Progenitor cell of endocrine pancreas (in vitro differentiated cells): ENCODE measurements at regions not wholly inside any gene's neighbourhood (a gene's known extent, or its start where the extent isn't known, plus 50 kb on each side); places are given as distances from the start of the nearest gene placed in this dataset.

ENCODE experiments used
- DNase-seq: peaks from one replicate; pipeline ENCODE4 v3.0.0; 2021; ENCODE audit warnings: low spot score; ENCODE audit not compliant: unreplicated experiment
- H3K27ac Mint-ChIP-seq: 2 replicates; pipeline ENCODE4 v1.8.0; 2021; ENCODE audit warnings: mild to moderate bottlenecking, moderate library complexity, mixed read lengths
- H3K27me3 Mint-ChIP-seq: 2 replicates; pipeline ENCODE4 v1.8.0; 2021; ENCODE audit warnings: mixed read lengths
- H3K36me3 Mint-ChIP-seq: 2 replicates; pipeline ENCODE4 v1.8.0; 2022; ENCODE audit warnings: mixed read lengths; ENCODE audit not compliant: insufficient read depth
- H3K4me1 Mint-ChIP-seq: 2 replicates; pipeline ENCODE4 v1.8.0; 2021; ENCODE audit warnings: low read depth, mixed read lengths
- H3K4me3 Mint-ChIP-seq: 2 replicates; pipeline ENCODE4 v1.8.0; 2021; ENCODE audit warnings: low read depth, mild to moderate bottlenecking, moderate library complexity, mixed read lengths
- H3K9me3 Mint-ChIP-seq: 2 replicates; pipeline ENCODE4 v1.8.0; 2021; ENCODE audit warnings: low read depth, mixed read lengths
- TF ChIP-seq, protein P1 (sequence below): fragments of 200-600 bp; sonication (generic); IDR thresholded peaks from one replicate; pipeline ENCODE4 v1.5.0; 2021; ENCODE audit warnings: antibody characterized with exemption, mild to moderate bottlenecking; ENCODE audit not compliant: unreplicated experiment

DNA sequence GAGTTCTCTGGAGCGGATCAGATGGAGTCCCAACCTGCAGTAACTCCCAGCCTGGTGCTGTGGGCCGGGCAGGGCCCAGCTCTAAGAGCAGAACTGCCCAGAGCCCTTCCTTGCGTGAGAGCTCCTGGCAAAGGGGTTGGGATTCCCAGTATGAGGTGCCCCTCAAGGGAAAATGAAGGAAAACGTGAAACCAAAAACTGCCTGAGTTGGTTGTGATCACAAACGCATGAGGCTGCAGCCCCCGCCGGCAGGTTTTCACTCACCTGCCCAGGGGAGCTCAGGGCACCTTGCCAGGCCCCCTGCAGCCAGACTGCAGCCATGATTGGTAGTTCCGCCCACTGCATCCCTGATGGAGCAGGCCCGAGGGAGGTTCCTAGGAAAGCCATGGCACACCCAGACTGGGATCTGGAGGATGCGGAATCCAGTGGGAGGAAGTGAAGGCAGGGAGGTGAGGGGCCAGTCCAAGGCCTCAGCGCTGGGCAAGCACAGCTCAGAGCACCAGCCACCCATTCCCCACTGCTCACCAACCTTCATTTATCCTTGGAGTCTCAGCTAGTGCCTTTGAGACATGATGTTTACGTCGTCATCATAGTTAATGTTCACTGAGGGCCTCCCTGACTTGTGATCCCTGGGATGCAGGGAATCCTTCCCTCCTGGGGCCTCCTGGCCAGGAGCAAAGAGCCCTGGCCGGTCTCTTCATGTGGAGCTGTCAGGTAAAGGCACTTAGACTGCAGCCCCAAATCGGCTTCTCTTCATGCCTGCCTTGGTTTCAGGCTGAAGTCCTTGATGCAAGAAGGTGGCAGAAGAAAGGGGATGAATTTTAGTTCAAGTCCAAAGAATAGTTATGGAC is 103.2 kb downstream of the INHBB start:
- Mint-ChIP-seq H3K9me3 (no peaks in the 10 kb centered on the region), H3K36me3 (no peaks in the 10 kb centered on the region), H3K4me1 (no peaks in the 10 kb centered on the region), H3K27me3 (peaks cover 33% of the 10 kb centered on the region), H3K4me3 (no peak overlapping the region), H3K27ac (no peak overlapping the region)
- DNase-seq, result no peak
- TF ChIP-seq, protein P1, sequence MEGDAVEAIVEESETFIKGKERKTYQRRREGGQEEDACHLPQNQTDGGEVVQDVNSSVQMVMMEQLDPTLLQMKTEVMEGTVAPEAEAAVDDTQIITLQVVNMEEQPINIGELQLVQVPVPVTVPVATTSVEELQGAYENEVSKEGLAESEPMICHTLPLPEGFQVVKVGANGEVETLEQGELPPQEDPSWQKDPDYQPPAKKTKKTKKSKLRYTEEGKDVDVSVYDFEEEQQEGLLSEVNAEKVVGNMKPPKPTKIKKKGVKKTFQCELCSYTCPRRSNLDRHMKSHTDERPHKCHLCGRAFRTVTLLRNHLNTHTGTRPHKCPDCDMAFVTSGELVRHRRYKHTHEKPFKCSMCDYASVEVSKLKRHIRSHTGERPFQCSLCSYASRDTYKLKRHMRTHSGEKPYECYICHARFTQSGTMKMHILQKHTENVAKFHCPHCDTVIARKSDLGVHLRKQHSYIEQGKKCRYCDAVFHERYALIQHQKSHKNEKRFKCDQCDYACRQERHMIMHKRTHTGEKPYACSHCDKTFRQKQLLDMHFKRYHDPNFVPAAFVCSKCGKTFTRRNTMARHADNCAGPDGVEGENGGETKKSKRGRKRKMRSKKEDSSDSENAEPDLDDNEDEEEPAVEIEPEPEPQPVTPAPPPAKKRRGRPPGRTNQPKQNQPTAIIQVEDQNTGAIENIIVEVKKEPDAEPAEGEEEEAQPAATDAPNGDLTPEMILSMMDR, result no peak

DNA sequence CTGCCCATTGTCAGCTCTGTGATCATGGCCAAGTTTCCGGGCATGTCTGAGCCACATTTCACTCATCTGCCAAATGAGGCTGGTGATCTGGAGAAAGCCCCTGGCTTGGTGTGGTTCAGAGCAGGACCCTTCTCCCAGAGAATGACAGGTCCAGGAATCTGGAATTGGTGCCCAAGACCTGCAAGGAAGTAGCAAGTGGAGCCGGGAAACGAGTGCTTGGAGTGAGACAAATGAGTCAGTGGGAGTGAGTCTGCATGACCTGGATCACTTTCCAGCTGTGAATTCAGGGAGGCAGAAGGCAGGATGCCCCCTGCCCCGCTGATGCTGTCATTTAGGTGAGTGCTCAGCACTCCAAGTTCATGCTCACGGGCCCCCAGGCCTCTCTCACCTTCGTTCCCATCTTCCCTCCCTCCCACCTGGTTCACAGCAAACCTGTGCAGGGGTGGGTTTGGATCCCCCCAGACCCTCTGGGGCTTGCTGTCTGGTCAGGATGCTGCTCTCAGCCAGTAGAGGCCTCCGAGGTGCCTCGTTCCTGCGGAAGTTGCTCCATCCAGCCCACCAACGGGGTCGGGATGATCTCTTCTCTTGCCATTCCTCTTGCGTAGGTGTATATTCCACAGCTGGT is 104.4 kb downstream of the INHBB start:
- Mint-ChIP-seq H3K27me3 (peaks cover 36% of the 10 kb centered on the region), H3K36me3 (no peaks in the 10 kb centered on the region), H3K4me3 (no peak overlapping the region), H3K27ac (no peak overlapping the region), H3K9me3 (no peaks in the 10 kb centered on the region), H3K4me1 (no peaks in the 10 kb centered on the region)
- TF ChIP-seq, protein P1, result no peak
- DNase-seq, result no peak

DNA sequence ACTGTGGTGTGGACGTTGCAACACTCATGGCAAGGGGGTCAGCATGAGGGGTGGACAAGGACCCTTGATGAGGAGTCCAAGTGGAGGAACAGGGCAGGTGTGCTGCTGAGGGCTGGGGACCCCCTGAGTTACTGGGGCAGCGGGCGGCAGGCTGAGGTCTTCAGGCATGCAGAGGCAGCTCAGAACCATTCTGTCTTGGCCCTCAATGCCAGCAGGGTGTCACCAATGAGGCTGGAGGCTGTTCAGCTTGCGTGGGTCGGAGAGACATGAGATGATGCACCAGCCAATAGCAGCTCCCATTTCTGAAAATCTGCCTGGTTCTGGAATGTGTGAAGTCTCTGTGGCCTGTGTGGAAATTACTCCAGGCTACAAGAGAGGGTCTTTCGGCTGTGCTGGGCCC is 105.4 kb downstream of the INHBB start:
- no peak overlapping the region for H3K4me3 Mint-ChIP-seq
- TF ChIP-seq, protein P1, result no peak
- H3K36me3 Mint-ChIP-seq, result no peaks in the 10 kb centered on the region
- H3K27ac Mint-ChIP-seq, result no peak overlapping the region
- H3K27me3 Mint-ChIP-seq, result peaks cover 36% of the 10 kb centered on the region
- no peaks in the 10 kb centered on the region for H3K9me3 Mint-ChIP-seq
- DNase-seq, result no peak
- H3K4me1 Mint-ChIP-seq, result no peaks in the 10 kb centered on the region

DNA sequence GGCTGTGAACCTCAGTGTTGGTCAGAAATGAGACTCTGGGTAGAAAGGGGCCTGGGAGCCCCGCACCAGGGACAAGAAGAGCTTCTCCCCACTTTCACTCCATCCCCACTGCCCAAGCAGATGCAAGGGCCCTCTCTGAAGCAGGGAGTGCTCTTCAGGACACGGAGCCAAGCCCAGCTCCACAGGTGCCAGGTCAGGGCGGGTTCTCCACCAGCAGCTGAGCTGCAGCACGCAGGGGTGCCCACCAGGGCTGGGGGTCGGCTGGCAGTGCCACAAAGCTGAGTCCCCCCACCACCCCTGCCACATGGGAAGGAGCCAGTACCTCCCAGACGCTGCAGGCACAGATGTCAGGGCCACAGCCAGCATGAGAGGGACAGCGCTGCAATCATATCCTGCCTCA is 106.2 kb downstream of the INHBB start:
- no peak overlapping the region for H3K27ac Mint-ChIP-seq

DNA sequence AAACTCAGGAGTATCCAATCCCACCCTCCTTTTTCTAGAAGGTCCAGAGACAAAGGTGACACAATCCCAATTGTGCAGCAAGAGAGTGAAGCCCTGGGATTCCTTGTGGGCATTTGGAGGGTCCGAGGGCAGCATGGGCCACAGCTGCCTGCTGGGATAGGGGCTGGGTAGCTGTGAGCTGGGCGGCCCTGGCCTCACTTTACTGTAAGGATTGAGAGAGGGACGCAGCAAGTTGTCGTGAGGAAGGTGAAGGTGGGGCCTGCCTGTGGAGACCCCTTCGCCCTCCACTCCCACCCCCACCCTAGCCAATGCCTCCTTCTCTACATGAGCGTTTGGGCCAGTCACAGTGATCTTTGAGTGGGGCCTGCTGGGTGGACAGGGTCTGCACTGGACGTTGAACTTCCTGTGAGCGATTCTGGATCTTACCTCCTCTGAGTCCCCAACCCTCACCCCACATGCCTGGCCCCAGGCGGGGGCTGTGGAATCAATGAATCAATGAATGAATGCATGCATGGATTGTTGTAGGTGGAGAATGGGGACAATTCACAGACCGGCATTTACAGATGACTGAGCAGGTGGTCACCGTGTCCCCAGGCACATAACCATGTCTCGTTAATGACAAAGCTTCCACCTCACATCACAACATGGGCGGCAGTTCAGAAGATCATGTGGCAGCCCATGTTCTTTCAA is 107.2 kb downstream of the INHBB start:
- no peak overlapping the region for H3K4me3 Mint-ChIP-seq
- TF ChIP-seq, protein P1, result no peak
- peaks cover 27% of the 10 kb centered on the region for H3K27me3 Mint-ChIP-seq
- H3K4me1 Mint-ChIP-seq, result no peaks in the 10 kb centered on the region
- peaks cover 10% of the 10 kb centered on the region for H3K9me3 Mint-ChIP-seq
- H3K27ac Mint-ChIP-seq, result no peak overlapping the region
- no peak for DNase-seq
- H3K36me3 Mint-ChIP-seq, result no peaks in the 10 kb centered on the region

More for the DNA sequence above, 106.2 kb downstream of the INHBB start:
- TF ChIP-seq, protein P1, result no peak
- no peaks in the 10 kb centered on the region for H3K36me3 Mint-ChIP-seq
- no peaks in the 10 kb centered on the region for H3K4me1 Mint-ChIP-seq
- H3K4me3 Mint-ChIP-seq, result no peak overlapping the region
- H3K27me3 Mint-ChIP-seq, result peaks cover 35% of the 10 kb centered on the region
- no peak for DNase-seq
- H3K9me3 Mint-ChIP-seq, result peaks cover 2% of the 10 kb centered on the region
